C4-2B (cell line): ENCODE measurements at regions not wholly inside any gene's neighbourhood (a gene's known extent, or its start where the extent isn't known, plus 50 kb on each side); places are given as distances from the start of the nearest gene placed in this dataset.

Experiments
- CTCF ChIP-seq: fragments of 450-650 bp; conservative IDR thresholded peaks from 2 replicates; pipeline ENCODE4 v1.5.1; 2017; ENCODE audit warnings: mild to moderate bottlenecking
- ZFX ChIP-seq: fragments of 450-650 bp; IDR thresholded peaks from 2 replicates; pipeline ENCODE4 v1.6.1; 2017

- TF ChIP-seq CTCF (peak; percentile 25; the same call in 1 of the 2 replicates), ZFX (no peak)
Measured at GRCh38 chr3:103308921-103309320, 874.1 kb downstream of the ZPLD1 start.
